SK-N-SH treated with all-trans-retinoic acid at 6 μM for 48 hours (cell line): ENCODE measurements at regions not wholly inside any gene's neighbourhood (a gene's known extent, or its start where the extent isn't known, plus 50 kb on each side); places are given as distances from the start of the nearest gene placed in this dataset.

Experiments used
- ATAC-seq: fragments of 200-7000 bp; cut with Tn5 transposase; 3 replicates; pipeline ENCODE4 v1.9.1; 2020; ENCODE audit warnings: mild to moderate bottlenecking, moderate library complexity
- ARNTL ChIP-seq: fragments of 450-650 bp; formaldehyde crosslinking; IDR thresholded peaks from 2 replicates; pipeline ENCODE4 v1.5.0; 2020; ENCODE audit warnings: low read depth, mild to moderate bottlenecking, moderate library complexity, borderline replicate concordance
- BACH2 ChIP-seq: fragments of 250-450 bp; sonication (Bioruptor Pico); IDR thresholded peaks from 2 replicates; pipeline ENCODE4 v1.9.0; 2021; ENCODE audit warnings: mild to moderate bottlenecking, borderline replicate concordance
- CREB5 ChIP-seq: fragments of 250-450 bp; sonication (Bioruptor Pico); IDR thresholded peaks from 2 replicates; pipeline ENCODE4 v1.5.1; 2020; ENCODE audit warnings: low read depth, mild to moderate bottlenecking, moderate library complexity
- CSDC2 ChIP-seq: fragments of 250-450 bp; sonication (Bioruptor Pico); IDR thresholded peaks from 2 replicates; pipeline ENCODE4 v1.5.0; 2020; ENCODE audit warnings: mild to moderate bottlenecking, moderate library complexity
- ESRRG ChIP-seq: fragments of 250-450 bp; sonication (Bioruptor Pico); IDR thresholded peaks from 2 replicates; pipeline ENCODE4 v1.6.1; 2021; ENCODE audit warnings: mild to moderate bottlenecking
- ISL1 ChIP-seq: fragments of 250-450 bp; sonication (Bioruptor Pico); IDR thresholded peaks from 2 replicates; pipeline ENCODE4 v2.1.2; 2022; ENCODE audit warnings: mild to moderate bottlenecking, moderate library complexity
- OSR1 ChIP-seq: fragments of 250-450 bp; sonication (Bioruptor Pico); IDR thresholded peaks from 2 replicates; pipeline ENCODE4 v1.8.0; 2022; ENCODE audit warnings: moderate library complexity, mild to moderate bottlenecking, inconsistent platforms
- PPARA ChIP-seq: fragments of 250-450 bp; sonication (Bioruptor Pico); IDR thresholded peaks from 2 replicates; pipeline ENCODE4 v1.5.0; 2020; ENCODE audit warnings: mild to moderate bottlenecking, borderline replicate concordance
- RARB ChIP-seq: fragments of 250-450 bp; sonication (Bioruptor Pico); IDR thresholded peaks from 2 replicates; pipeline ENCODE4 v1.8.0; 2021; ENCODE audit warnings: mild to moderate bottlenecking, moderate library complexity
- SNAI2 ChIP-seq: fragments of 250-450 bp; sonication (Bioruptor Pico); IDR thresholded peaks from 2 replicates; pipeline ENCODE4 v1.5.0; 2020; ENCODE audit warnings: mild to moderate bottlenecking, moderate library complexity
- TCF4 ChIP-seq: fragments of 250-450 bp; sonication (Bioruptor Pico); IDR thresholded peaks from 2 replicates; pipeline ENCODE4 v1.8.0; 2021; ENCODE audit warnings: mild to moderate bottlenecking, moderate library complexity, borderline replicate concordance
- TOX ChIP-seq: fragments of 250-450 bp; sonication (Bioruptor Pico); IDR thresholded peaks from 2 replicates; pipeline ENCODE4 v1.8.0; 2021; ENCODE audit warnings: mild to moderate bottlenecking, moderate library complexity, borderline replicate concordance
- ZC3H10 ChIP-seq: fragments of 250-450 bp; sonication (Bioruptor Pico); IDR thresholded peaks from 2 replicates; pipeline ENCODE4 v1.5.1; 2021; ENCODE audit warnings: mild to moderate bottlenecking, moderate library complexity
- ZFP3 ChIP-seq: fragments of 250-450 bp; sonication (Bioruptor Pico); IDR thresholded peaks from 2 replicates; pipeline ENCODE4 v1.5.0; 2020; ENCODE audit warnings: mild to moderate bottlenecking, moderate library complexity
- ZFP30 ChIP-seq: fragments of 450-650 bp; formaldehyde crosslinking; IDR thresholded peaks from 2 replicates; pipeline ENCODE4 v1.5.0; 2022; ENCODE audit warnings: mild to moderate bottlenecking, moderate library complexity
- ZNF565 ChIP-seq: fragments of 450-650 bp; formaldehyde crosslinking; conservative IDR thresholded peaks from 2 replicates; pipeline ENCODE4 v1.5.0; 2020; ENCODE audit warnings: low read depth, mild to moderate bottlenecking, moderate library complexity
- ZNF70 ChIP-seq: fragments of 450-650 bp; formaldehyde crosslinking; IDR thresholded peaks from 2 replicates; pipeline ENCODE4 v1.5.0; 2020; ENCODE audit warnings: mild to moderate bottlenecking, moderate library complexity
- ZNF8 ChIP-seq: fragments of 450-650 bp; formaldehyde crosslinking; IDR thresholded peaks from 2 replicates; pipeline ENCODE4 v1.5.0; 2020; ENCODE audit warnings: mild to moderate bottlenecking, moderate library complexity
- TF ChIP-seq, protein P1 (sequence below): fragments of 250-450 bp; sonication (Bioruptor Pico); IDR thresholded peaks from 2 replicates; pipeline ENCODE4 v1.5.1; 2021; ENCODE audit warnings: mild to moderate bottlenecking, moderate library complexity
- TF ChIP-seq, protein P2 (sequence below): fragments of 250-450 bp; sonication (Bioruptor Pico); IDR thresholded peaks from 2 replicates; pipeline ENCODE4 v1.8.0; 2021; ENCODE audit warnings: low read depth, mild to moderate bottlenecking, moderate library complexity, borderline replicate concordance
- TF ChIP-seq, protein P3 (sequence below): fragments of 250-450 bp; sonication (Bioruptor Pico); IDR thresholded peaks from 2 replicates; pipeline ENCODE4 v1.5.0; 2020; ENCODE audit warnings: mild to moderate bottlenecking, moderate library complexity

- no peak for ATAC-seq
- TF ChIP-seq ZNF565 (no peak), BACH2 (CRISPR knock-in tag) (no peak), PPARA (no peak), ZC3H10 (CRISPR knock-in tag) (no peak), ZNF70 (CRISPR knock-in tag) (no peak), TOX (no peak), SNAI2 (CRISPR knock-in tag) (no peak), ESRRG (CRISPR knock-in tag) (no peak), ZFP3 (no peak), ARNTL (no peak), ISL1 (CRISPR knock-in tag) (no peak), TCF4 (CRISPR knock-in tag) (no peak), ZNF8 (CRISPR knock-in tag) (no peak), CSDC2 (CRISPR knock-in tag) (no peak), OSR1 (CRISPR knock-in tag) (no peak), ZFP30 (CRISPR knock-in tag) (no peak), CREB5 (no peak), RARB (CRISPR knock-in tag) (no peak)
- TF ChIP-seq, protein P1, sequence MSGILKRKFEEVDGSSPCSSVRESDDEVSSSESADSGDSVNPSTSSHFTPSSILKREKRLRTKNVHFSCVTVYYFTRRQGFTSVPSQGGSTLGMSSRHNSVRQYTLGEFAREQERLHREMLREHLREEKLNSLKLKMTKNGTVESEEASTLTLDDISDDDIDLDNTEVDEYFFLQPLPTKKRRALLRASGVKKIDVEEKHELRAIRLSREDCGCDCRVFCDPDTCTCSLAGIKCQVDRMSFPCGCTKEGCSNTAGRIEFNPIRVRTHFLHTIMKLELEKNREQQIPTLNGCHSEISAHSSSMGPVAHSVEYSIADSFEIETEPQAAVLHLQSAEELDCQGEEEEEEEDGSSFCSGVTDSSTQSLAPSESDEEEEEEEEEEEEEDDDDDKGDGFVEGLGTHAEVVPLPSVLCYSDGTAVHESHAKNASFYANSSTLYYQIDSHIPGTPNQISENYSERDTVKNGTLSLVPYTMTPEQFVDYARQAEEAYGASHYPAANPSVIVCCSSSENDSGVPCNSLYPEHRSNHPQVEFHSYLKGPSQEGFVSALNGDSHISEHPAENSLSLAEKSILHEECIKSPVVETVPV (CRISPR knock-in tag) = no peak
- TF ChIP-seq, protein P2, sequence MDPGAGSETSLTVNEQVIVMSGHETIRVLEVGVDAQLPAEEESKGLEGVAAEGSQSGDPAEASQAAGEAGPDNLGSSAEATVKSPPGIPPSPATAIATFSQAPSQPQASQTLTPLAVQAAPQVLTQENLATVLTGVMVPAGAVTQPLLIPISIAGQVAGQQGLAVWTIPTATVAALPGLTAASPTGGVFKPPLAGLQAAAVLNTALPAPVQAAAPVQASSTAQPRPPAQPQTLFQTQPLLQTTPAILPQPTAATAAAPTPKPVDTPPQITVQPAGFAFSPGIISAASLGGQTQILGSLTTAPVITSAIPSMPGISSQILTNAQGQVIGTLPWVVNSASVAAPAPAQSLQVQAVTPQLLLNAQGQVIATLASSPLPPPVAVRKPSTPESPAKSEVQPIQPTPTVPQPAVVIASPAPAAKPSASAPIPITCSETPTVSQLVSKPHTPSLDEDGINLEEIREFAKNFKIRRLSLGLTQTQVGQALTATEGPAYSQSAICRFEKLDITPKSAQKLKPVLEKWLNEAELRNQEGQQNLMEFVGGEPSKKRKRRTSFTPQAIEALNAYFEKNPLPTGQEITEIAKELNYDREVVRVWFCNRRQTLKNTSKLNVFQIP = no peak
- TF ChIP-seq, all 23 proteins: peak for 0
Observed at GRCh38 chr9:117649126-117649525, 55.1 kb upstream of the TLR4 start.

DNA sequence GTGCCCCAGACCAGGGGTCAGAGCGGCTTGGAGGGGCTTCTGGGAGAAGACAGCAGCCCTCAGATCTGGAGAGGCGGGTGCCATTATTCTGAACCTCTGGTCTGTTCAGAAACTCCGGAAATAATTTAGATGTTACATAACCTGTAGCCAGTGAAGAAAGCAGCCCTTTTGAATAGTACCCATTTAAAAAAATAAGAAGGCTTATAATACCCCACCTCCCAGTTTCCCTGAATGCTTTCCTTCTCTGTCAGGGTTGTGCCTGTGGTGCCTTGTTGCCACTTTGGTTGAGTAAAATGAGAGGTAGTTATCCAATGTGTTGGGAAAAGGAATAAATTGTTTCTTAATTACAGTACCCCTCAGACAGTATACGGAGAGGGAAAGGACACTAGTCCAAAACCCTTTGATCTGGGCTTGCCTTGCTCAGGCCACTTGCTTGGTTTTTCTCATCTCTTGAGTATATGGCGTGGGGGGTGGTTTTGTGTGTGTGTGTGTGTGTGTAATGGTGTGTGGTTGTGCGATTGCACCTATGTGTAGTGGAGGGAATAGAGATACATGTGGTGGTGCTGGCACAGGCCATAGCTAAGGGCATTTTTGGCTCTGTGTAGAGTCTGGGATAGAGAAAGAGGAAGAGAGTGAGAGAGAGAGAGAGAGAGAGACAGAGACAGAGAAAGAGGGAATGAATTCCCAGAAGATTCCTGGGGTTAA lies 59.1 kb upstream of the TLR4 start:
- peak; percentile 61; the same call in 2 of the 3 replicates for ATAC-seq
- TF ChIP-seq ZNF8 (CRISPR knock-in tag) (no peak), CREB5 (no peak), TCF4 (CRISPR knock-in tag) (no peak), ISL1 (CRISPR knock-in tag) (no peak), ZNF565 (no peak), ZFP3 (no peak)
- TF ChIP-seq, protein P1 (CRISPR knock-in tag) = no peak
- TF ChIP-seq, protein P3, sequence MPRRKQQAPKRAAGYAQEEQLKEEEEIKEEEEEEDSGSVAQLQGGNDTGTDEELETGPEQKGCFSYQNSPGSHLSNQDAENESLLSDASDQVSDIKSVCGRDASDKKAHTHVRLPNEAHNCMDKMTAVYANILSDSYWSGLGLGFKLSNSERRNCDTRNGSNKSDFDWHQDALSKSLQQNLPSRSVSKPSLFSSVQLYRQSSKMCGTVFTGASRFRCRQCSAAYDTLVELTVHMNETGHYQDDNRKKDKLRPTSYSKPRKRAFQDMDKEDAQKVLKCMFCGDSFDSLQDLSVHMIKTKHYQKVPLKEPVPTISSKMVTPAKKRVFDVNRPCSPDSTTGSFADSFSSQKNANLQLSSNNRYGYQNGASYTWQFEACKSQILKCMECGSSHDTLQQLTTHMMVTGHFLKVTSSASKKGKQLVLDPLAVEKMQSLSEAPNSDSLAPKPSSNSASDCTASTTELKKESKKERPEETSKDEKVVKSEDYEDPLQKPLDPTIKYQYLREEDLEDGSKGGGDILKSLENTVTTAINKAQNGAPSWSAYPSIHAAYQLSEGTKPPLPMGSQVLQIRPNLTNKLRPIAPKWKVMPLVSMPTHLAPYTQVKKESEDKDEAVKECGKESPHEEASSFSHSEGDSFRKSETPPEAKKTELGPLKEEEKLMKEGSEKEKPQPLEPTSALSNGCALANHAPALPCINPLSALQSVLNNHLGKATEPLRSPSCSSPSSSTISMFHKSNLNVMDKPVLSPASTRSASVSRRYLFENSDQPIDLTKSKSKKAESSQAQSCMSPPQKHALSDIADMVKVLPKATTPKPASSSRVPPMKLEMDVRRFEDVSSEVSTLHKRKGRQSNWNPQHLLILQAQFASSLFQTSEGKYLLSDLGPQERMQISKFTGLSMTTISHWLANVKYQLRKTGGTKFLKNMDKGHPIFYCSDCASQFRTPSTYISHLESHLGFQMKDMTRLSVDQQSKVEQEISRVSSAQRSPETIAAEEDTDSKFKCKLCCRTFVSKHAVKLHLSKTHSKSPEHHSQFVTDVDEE (CRISPR knock-in tag) = no peak
